ENCODE measurements at regions not wholly inside any gene's neighbourhood (a gene's known extent, or its start where the extent isn't known, plus 50 kb on each side); places are given as distances from the start of the nearest gene placed in this dataset.

DNA sequence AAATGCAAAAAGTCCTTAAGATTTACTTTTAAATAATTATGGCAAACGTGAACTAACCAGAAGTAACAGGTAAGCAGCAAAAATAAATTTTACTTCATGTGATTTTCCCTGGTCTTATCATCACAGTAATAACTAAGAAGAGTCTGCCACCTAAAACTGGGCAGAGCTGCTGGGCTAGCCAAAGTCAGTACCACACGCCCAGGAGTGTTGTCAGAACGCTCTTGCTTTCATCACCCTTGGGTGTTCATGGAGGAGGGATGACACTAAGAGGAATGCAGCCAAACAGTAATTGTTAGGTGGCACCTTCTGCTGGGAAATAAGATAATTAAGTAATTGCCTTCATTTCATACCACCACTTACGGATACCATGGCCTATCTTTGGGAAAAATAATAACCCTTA is 92.0 kb upstream of the NEUROD1 start:
- POLR2A ChIA-PET, result no interaction called here
- TF ChIP-seq, protein P1, sequence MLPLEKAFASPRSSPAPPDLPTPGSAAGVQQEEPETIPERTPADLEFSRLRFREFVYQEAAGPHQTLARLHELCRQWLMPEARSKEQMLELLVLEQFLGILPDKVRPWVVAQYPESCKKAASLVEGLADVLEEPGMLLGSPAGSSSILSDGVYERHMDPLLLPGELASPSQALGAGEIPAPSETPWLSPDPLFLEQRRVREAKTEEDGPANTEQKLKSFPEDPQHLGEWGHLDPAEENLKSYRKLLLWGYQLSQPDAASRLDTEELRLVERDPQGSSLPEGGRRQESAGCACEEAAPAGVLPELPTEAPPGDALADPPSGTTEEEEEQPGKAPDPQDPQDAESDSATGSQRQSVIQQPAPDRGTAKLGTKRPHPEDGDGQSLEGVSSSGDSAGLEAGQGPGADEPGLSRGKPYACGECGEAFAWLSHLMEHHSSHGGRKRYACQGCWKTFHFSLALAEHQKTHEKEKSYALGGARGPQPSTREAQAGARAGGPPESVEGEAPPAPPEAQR (tag by site-specific recombination; IDR thresholded peaks at IDR 0.05), result no peak
- TF ChIP-seq ZNF404 (tag by site-specific recombination; IDR thresholded peaks at IDR 0.05), result no peak
- CTCF ChIA-PET, result interaction anchor here (0.7 kb wide), 2 partner anchors 29 to 76 kb away, joined by 3 to 5 read pairs; no protein-coding TSS in a partner anchor

GRCh38 chr2:181772777-181773176 is 92.5 kb upstream of the NEUROD1 start:
- H3K9me3 ChIP-seq (ENCODE audit: control insufficient read depth, insufficient read depth, low read depth, low read length), result no peaks in the 10 kb centered on the region
- no peak overlapping the region for H3K27ac ChIP-seq (ENCODE audit: extremely low read depth, low read depth, low read length)
- no peak overlapping the region for H3K4me3 ChIP-seq (ENCODE audit: low read depth, low read length)
- ChIA-PET POLR2A (no interaction called here), CTCF (interaction anchor here (0.7 kb wide), 3 partner anchors 30 to 75 kb away, joined by 3 to 5 read pairs (median 3); no protein-coding TSS in a partner anchor)
- TF ChIP-seq ZNF555 (tag by site-specific recombination; conservative IDR thresholded peaks at IDR 0.05), result no peak
- no peak for TF ChIP-seq ZNF677 (tag by site-specific recombination; IDR thresholded peaks at IDR 0.05)
- TF ChIP-seq ZNF280C (tag by site-specific recombination; IDR thresholded peaks at IDR 0.05), result no peak
- TF ChIP-seq ZNF664 (tag by site-specific recombination; IDR thresholded peaks at IDR 0.05), result no peak
- TF ChIP-seq, protein P2, sequence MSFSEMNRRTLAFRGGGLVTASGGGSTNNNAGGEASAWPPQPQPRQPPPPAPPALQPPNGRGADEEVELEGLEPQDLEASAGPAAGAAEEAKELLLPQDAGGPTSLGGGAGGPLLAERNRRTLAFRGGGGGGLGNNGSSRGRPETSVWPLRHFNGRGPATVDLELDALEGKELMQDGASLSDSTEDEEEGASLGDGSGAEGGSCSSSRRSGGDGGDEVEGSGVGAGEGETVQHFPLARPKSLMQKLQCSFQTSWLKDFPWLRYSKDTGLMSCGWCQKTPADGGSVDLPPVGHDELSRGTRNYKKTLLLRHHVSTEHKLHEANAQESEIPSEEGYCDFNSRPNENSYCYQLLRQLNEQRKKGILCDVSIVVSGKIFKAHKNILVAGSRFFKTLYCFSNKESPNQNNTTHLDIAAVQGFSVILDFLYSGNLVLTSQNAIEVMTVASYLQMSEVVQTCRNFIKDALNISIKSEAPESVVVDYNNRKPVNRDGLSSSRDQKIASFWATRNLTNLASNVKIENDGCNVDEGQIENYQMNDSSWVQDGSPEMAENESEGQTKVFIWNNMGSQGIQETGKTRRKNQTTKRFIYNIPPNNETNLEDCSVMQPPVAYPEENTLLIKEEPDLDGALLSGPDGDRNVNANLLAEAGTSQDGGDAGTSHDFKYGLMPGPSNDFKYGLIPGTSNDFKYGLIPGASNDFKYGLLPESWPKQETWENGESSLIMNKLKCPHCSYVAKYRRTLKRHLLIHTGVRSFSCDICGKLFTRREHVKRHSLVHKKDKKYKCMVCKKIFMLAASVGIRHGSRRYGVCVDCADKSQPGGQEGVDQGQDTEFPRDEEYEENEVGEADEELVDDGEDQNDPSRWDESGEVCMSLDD (tag by site-specific recombination; IDR thresholded peaks at IDR 0.05), result no peak
- TF ChIP-seq ZNF514 (tag by site-specific recombination; IDR thresholded peaks at IDR 0.05), result no peak
- TF ChIP-seq ZNF140 (tag by site-specific recombination; IDR thresholded peaks at IDR 0.05), result no peak
- TF ChIP-seq, protein P3, sequence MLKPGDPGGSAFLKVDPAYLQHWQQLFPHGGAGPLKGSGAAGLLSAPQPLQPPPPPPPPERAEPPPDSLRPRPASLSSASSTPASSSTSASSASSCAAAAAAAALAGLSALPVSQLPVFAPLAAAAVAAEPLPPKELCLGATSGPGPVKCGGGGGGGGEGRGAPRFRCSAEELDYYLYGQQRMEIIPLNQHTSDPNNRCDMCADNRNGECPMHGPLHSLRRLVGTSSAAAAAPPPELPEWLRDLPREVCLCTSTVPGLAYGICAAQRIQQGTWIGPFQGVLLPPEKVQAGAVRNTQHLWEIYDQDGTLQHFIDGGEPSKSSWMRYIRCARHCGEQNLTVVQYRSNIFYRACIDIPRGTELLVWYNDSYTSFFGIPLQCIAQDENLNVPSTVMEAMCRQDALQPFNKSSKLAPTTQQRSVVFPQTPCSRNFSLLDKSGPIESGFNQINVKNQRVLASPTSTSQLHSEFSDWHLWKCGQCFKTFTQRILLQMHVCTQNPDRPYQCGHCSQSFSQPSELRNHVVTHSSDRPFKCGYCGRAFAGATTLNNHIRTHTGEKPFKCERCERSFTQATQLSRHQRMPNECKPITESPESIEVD (tag by site-specific recombination; IDR thresholded peaks at IDR 0.05), result no peak
- TF ChIP-seq ZNF670 (tag by site-specific recombination; IDR thresholded peaks at IDR 0.05; ENCODE audit: low read depth), result no peak
- TF ChIP-seq, protein P4, sequence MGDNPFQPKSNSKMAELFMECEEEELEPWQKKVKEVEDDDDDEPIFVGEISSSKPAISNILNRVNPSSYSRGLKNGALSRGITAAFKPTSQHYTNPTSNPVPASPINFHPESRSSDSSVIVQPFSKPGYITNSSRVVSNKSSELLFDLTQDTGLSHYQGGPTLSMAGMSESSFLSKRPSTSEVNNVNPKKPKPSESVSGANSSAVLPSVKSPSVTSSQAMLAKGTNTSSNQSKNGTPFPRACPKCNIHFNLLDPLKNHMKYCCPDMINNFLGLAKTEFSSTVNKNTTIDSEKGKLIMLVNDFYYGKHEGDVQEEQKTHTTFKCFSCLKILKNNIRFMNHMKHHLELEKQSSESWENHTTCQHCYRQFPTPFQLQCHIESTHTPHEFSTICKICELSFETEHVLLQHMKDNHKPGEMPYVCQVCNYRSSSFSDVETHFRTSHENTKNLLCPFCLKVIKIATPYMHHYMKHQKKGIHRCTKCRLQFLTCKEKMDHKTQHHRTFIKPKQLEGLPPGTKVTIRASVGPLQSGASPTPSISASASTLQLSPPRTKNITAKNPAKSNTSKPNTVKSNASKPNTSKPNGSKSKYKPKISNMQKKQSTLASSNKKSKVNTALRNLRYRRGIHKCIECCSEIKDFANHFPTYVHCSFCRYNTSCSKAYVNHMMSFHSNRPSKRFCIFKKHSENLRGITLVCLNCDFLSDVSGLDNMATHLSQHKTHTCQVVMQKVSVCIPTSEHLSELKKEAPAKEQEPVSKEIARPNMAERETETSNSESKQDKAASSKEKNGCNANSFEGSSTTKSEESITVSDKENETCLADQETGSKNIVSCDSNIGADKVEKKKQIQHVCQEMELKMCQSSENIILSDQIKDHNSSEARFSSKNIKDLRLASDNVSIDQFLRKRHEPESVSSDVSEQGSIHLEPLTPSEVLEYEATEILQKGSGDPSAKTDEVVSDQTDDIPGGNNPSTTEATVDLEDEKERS (tag by site-specific recombination; IDR thresholded peaks at IDR 0.05), result no peak
- no peak for TF ChIP-seq ZNF529 (tag by site-specific recombination; IDR thresholded peaks at IDR 0.05; ENCODE audit: insufficient replicate concordance)
- no peak for TF ChIP-seq ZNF777 (tag by site-specific recombination; IDR thresholded peaks at IDR 0.05; ENCODE audit: borderline replicate concordance)
- no peak for TF ChIP-seq ZNF571 (tag by site-specific recombination; IDR thresholded peaks at IDR 0.05)
- TF ChIP-seq ZNF366 (tag by site-specific recombination; conservative IDR thresholded peaks at IDR 0.05), result no peak
- no peaks in the 10 kb centered on the region for H3K4me1 ChIP-seq (ENCODE audit: control insufficient read depth, insufficient read depth, low read length)
- no peaks in the 10 kb centered on the region for H3K36me3 ChIP-seq (ENCODE audit: control insufficient read depth in 2 of 2, insufficient read depth in 1 of 2, low read length in 2 of 2)

More for the DNA sequence above, 92.0 kb upstream of the NEUROD1 start:
- H3K4me3 ChIP-seq (ENCODE audit: low read depth, low read length), result no peak overlapping the region
- H3K4me1 ChIP-seq (ENCODE audit: control insufficient read depth, insufficient read depth, low read length), result no peaks in the 10 kb centered on the region
- H3K27ac ChIP-seq (ENCODE audit: extremely low read depth, low read depth, low read length), result no peak overlapping the region
- no peaks in the 10 kb centered on the region for H3K9me3 ChIP-seq (ENCODE audit: control insufficient read depth, insufficient read depth, low read depth, low read length)
- H3K36me3 ChIP-seq (ENCODE audit: control insufficient read depth in 2 of 2, insufficient read depth in 1 of 2, low read length in 2 of 2), result no peaks in the 10 kb centered on the region

Data from HEK293 (cell line).